ENCODE measurements at regions not wholly inside any gene's neighbourhood (a gene's known extent, or its start where the extent isn't known, plus 50 kb on each side); places are given as distances from the start of the nearest gene placed in this dataset.

DNA sequence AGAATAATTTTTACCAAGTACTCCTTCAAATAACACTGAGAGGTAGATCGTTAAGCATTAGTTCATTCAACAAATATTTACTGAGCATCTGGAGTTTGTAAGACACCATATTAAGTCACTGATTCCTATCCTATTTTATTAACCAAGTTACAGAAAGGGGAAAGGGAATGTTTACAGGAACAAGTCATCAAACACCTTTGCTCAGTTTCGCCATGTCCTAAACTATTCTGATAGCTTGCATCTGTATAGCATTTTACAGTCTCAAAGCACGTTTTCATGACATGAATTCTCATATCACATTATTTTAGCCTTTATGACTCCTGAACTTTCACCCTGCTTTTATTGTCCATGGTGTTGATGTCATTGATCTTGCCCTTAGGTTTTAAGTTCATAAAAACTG, 89.2 kb downstream of the AREG start:
- TF ChIP-seq CREB1 (IDR thresholded peaks at IDR 0.05; ENCODE audit: low read depth): no peak
- no peak for TF ChIP-seq MAX (IDR thresholded peaks at IDR 0.05)
- no peak for TF ChIP-seq EP300 (IDR thresholded peaks at IDR 0.05; ENCODE audit: borderline replicate concordance)
- no peak for TF ChIP-seq YY1 (IDR thresholded peaks at IDR 0.05; ENCODE audit: low read depth)
- TF ChIP-seq TEAD4 (IDR thresholded peaks at IDR 0.05): no peak
- no peak for TF ChIP-seq RAD21 (IDR thresholded peaks at IDR 0.05; ENCODE audit: low read depth)
- no peak for TF ChIP-seq FOXM1 (IDR thresholded peaks at IDR 0.05; ENCODE audit: borderline replicate concordance, low read depth)
- no peak for TF ChIP-seq EGR1 (IDR thresholded peaks at IDR 0.05)
- TF ChIP-seq, protein P1, sequence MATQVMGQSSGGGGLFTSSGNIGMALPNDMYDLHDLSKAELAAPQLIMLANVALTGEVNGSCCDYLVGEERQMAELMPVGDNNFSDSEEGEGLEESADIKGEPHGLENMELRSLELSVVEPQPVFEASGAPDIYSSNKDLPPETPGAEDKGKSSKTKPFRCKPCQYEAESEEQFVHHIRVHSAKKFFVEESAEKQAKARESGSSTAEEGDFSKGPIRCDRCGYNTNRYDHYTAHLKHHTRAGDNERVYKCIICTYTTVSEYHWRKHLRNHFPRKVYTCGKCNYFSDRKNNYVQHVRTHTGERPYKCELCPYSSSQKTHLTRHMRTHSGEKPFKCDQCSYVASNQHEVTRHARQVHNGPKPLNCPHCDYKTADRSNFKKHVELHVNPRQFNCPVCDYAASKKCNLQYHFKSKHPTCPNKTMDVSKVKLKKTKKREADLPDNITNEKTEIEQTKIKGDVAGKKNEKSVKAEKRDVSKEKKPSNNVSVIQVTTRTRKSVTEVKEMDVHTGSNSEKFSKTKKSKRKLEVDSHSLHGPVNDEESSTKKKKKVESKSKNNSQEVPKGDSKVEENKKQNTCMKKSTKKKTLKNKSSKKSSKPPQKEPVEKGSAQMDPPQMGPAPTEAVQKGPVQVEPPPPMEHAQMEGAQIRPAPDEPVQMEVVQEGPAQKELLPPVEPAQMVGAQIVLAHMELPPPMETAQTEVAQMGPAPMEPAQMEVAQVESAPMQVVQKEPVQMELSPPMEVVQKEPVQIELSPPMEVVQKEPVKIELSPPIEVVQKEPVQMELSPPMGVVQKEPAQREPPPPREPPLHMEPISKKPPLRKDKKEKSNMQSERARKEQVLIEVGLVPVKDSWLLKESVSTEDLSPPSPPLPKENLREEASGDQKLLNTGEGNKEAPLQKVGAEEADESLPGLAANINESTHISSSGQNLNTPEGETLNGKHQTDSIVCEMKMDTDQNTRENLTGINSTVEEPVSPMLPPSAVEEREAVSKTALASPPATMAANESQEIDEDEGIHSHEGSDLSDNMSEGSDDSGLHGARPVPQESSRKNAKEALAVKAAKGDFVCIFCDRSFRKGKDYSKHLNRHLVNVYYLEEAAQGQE (IDR thresholded peaks at IDR 0.05; ENCODE audit: low read depth): no peak
- TF ChIP-seq CEBPB (IDR thresholded peaks at IDR 0.05): no peak
- no peak for TF ChIP-seq ZBTB7A (IDR thresholded peaks at IDR 0.05; ENCODE audit: low read depth)

All from Ishikawa (cell line).